OCI-LY3 (cell line): ENCODE measurements at regions not wholly inside any gene's neighbourhood (a gene's known extent, or its start where the extent isn't known, plus 50 kb on each side); places are given as distances from the start of the nearest gene placed in this dataset.

Experiments used
- H2AFZ ChIP-seq: fragments of 200-600, 300-600 bp; shearing (Covaris generic); 2 replicates; pipeline ENCODE4 v1.6.0; 2014; ENCODE audit warnings: antibody characterized with exemption, low read depth, low read length
- H3K27ac ChIP-seq: fragments of 200-600, 300-600 bp; sonication (generic); 2 replicates; pipeline ENCODE4 v1.5.1; 2014; ENCODE audit warnings: mild to moderate bottlenecking, low read length, moderate library complexity, mixed read lengths
- H3K27me3 ChIP-seq: fragments of 200-600, 300-600 bp; sonication (generic); 2 replicates; pipeline ENCODE4 v1.6.1; 2014; ENCODE audit warnings: low read depth, low read length, mixed read lengths
- H3K36me3 ChIP-seq: fragments of 200-600, 300-600 bp; sonication (generic); replicated peaks from 2 replicates; pipeline ENCODE3; 2014; ENCODE audit warnings: low read depth, low read length, mixed read lengths
- H3K4me1 ChIP-seq: fragments of 300-600, 200-600 bp; sonication (generic); 2 replicates; pipeline ENCODE4 v1.6.1; 2014; ENCODE audit warnings: low read length, mixed read lengths
- H3K4me2 ChIP-seq: fragments of 200-600, 300-600 bp; sonication (generic); 2 replicates; pipeline ENCODE4 v1.6.1; 2014; ENCODE audit warnings: low read length, mixed read lengths
- H3K4me3 ChIP-seq: fragments of 300-600, 200-600 bp; sonication (generic); 2 replicates; pipeline ENCODE4 v1.5.1; 2014; ENCODE audit warnings: antibody characterized with exemption, mild to moderate bottlenecking, low read length, moderate library complexity
- H3K79me2 ChIP-seq: fragments of 300-600, 200-600 bp; shearing (Covaris generic); 2 replicates; pipeline ENCODE4 v1.6.1; 2014; ENCODE audit warnings: mild to moderate bottlenecking, low read length, mixed read lengths
- H3K9ac ChIP-seq: fragments of 300-600, 200-600 bp; shearing (Covaris generic); 2 replicates; pipeline ENCODE4 v1.6.0; 2014; ENCODE audit warnings: mild to moderate bottlenecking, low read length, moderate library complexity
- H3K9me3 ChIP-seq: fragments of 200-600, 300-600 bp; shearing (Covaris generic); 2 replicates; pipeline ENCODE4 v1.6.1; 2014; ENCODE audit warnings: low read length, mixed read lengths; ENCODE audit not compliant: insufficient read depth
- H4K20me1 ChIP-seq: fragments of 200-600, 300-600 bp; sonication (generic); 2 replicates; pipeline ENCODE4 v1.6.1; 2016; ENCODE audit warnings: low read length, mixed read lengths; ENCODE audit not compliant: insufficient read depth
- EZH2phosphoT487 ChIP-seq: fragments of 200-600 bp; shearing (Covaris generic); IDR thresholded peaks from 2 replicates; pipeline ENCODE4 v1.6.1; 2018; ENCODE audit warnings: antibody characterized with exemption, mixed run types, low read depth
- TF ChIP-seq, protein P1 (sequence below): fragments of 200-600, 300-600 bp; sonication (generic); IDR thresholded peaks from 2 replicates; pipeline ENCODE4 v1.5.1; 2014; ENCODE audit warnings: antibody characterized with exemption, low read length, low read depth

DNA sequence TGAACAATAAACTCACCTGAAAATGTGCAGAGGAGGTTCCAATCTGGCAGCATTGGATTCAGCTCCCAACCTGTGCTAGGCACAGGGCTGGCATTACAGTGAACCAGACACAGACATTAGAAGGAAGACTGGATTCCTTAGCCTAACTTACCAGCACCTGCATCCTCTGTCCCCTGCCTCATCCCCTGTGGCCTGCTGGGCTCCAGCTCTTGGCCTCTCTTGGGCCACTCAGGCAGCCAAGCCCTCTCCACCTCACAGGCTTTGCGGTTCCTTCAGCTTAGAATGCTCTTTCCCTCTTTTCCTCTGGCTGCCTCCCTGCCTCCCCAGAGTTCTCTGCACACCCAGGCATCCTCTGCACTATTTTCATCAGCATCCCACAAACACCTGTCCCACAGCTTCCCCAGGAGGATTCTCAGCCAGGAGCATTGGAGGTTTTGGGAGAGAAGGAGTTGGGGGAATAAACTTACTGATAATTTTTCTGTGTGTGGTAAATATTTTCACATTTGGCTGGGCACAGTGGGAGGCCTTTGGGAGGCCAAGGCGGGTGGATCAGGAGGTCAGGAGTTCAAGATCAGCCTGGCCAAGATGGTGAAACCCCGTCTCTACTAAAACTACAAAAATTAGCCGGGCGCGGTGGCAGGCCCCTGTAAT lies 132.0 kb downstream of the INHBB start:
- no peaks in the 10 kb centered on the region for H3K79me2 ChIP-seq
- H3K4me3 ChIP-seq = no peak overlapping the region
- H3K9me3 ChIP-seq = no peaks in the 10 kb centered on the region
- TF ChIP-seq, protein P1, sequence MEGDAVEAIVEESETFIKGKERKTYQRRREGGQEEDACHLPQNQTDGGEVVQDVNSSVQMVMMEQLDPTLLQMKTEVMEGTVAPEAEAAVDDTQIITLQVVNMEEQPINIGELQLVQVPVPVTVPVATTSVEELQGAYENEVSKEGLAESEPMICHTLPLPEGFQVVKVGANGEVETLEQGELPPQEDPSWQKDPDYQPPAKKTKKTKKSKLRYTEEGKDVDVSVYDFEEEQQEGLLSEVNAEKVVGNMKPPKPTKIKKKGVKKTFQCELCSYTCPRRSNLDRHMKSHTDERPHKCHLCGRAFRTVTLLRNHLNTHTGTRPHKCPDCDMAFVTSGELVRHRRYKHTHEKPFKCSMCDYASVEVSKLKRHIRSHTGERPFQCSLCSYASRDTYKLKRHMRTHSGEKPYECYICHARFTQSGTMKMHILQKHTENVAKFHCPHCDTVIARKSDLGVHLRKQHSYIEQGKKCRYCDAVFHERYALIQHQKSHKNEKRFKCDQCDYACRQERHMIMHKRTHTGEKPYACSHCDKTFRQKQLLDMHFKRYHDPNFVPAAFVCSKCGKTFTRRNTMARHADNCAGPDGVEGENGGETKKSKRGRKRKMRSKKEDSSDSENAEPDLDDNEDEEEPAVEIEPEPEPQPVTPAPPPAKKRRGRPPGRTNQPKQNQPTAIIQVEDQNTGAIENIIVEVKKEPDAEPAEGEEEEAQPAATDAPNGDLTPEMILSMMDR = no peak
- TF ChIP-seq EZH2phosphoT487 = no peak
- no peak overlapping the region for H2AFZ ChIP-seq
- no peak overlapping the region for H3K4me2 ChIP-seq
- H3K9ac ChIP-seq = no peak overlapping the region
- no peak overlapping the region for H3K27ac ChIP-seq
- H3K27me3 ChIP-seq = no peaks in the 10 kb centered on the region
- no peaks in the 10 kb centered on the region for H3K36me3 ChIP-seq
- H3K4me1 ChIP-seq = no peaks in the 10 kb centered on the region
- no peaks in the 10 kb centered on the region for H4K20me1 ChIP-seq

DNA sequence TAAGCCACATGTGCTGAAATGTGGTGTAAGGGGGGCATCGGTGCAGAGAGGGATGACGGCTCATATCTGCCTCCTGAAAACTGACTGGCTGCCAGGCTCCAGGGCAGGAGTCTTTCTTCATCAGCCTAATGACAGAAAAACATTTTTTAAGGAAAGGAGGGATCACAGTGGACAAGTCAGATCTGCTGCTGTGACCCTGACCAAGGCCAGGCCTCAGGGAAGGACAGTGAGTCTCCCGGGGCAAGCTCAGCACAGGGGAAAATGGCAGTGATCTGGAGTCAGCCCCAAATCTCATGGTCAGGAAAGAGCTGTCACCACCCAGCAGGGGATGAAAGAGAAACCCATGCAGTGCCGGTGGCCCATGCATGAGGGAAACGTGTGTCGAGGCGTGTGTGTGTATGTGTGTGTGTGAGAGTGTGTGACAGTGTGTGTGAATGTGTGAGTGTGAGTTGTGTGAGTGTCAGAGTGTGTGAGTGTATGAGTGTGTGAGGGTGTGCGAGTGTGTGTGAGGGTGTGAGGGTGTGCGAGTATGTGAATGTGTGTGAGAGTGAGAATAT lies 134.5 kb downstream of the INHBB start:
- Histone ChIP-seq H3K36me3 (no peaks in the 10 kb centered on the region), H3K4me3 (no peak overlapping the region), H4K20me1 (no peaks in the 10 kb centered on the region), H3K4me2 (no peak overlapping the region), H3K27me3 (no peaks in the 10 kb centered on the region), H3K79me2 (no peaks in the 10 kb centered on the region), H2AFZ (no peak overlapping the region), H3K9me3 (no peaks in the 10 kb centered on the region), H3K9ac (no peak overlapping the region), H3K4me1 (no peaks in the 10 kb centered on the region), H3K27ac (no peak overlapping the region)
- no peak for TF ChIP-seq EZH2phosphoT487
- TF ChIP-seq, protein P1 = no peak

DNA sequence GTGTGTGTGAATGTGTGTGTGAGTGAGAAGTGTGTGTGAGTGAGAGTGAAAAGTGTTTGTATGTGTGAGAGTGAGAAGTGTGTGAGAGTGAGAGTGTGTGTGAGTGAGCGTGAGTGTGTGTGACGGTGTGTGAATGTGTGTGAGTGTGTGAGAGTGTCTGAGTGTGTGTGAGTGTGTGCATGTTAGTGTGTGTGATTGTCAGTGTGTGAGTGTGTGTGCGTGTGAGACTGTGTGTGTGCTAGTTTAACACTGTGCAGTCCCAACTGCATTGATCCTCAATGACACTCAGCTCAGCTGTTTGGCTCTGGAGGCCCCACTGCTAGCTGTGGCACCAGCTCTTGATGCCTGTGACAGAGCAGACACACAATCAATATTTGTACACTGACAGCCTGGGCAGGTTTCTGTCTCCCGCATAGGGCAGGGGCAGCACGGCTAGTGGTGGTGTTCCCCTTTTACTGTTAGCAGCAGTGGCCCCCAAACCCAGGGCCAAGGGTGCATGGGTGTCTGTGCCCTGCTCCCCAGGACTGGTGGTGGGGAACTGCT lies 135.0 kb downstream of the INHBB start:
- no peaks in the 10 kb centered on the region for H3K4me1 ChIP-seq
- H3K4me3 ChIP-seq = no peak overlapping the region
- no peak overlapping the region for H3K9ac ChIP-seq
- H3K79me2 ChIP-seq = no peaks in the 10 kb centered on the region
- H3K27me3 ChIP-seq = no peaks in the 10 kb centered on the region
- no peaks in the 10 kb centered on the region for H4K20me1 ChIP-seq
- no peaks in the 10 kb centered on the region for H3K9me3 ChIP-seq
- no peak for TF ChIP-seq EZH2phosphoT487
- TF ChIP-seq, protein P1 = no peak
- no peak overlapping the region for H3K27ac ChIP-seq
- no peak overlapping the region for H3K4me2 ChIP-seq
- no peak overlapping the region for H2AFZ ChIP-seq
- no peaks in the 10 kb centered on the region for H3K36me3 ChIP-seq

DNA sequence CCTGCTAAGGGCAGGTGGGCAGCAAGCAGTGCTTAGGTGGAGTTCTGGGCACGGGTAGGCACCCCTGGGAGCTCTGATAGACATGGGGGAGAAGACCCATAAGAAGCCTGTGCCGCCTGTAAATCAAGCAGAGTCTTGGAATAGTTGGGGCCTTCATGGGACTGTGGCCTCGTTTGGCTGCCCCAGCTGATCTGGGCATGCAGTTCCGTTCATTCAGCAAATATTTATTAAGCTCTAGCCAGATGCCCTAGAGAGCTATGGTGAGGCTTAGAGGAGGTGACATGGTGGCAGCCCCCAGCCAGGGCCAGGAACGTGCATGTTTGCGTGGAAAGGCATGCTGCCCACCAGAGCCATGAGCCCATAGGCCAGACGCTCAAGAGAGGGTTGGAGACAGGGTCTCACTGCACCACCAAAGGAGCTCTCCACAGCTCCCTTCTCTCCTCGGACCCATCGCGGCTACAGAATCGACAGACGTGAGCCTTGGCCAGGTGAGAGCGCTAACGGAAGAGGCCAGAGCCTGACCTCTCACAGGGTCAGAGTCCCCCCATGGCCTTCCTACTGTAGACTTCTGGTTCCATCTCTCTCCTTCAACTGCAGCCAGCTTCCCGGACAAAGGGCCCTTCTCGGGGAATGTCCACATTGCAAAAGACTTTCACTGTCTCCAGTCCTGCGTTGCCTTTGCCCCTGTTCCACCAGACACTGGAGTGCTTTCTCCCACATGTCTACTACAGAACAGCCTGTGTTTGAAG lies 135.7 kb downstream of the INHBB start:
- H3K27me3 ChIP-seq = no peaks in the 10 kb centered on the region

More for the DNA sequence above, 135.7 kb downstream of the INHBB start:
- TF ChIP-seq, protein P1 = no peak
- Histone ChIP-seq H3K4me3 (no peak overlapping the region), H3K36me3 (no peaks in the 10 kb centered on the region), H3K9me3 (no peaks in the 10 kb centered on the region), H3K27ac (no peak overlapping the region), H2AFZ (no peak overlapping the region), H3K4me2 (no peak overlapping the region), H4K20me1 (no peaks in the 10 kb centered on the region), H3K79me2 (no peaks in the 10 kb centered on the region), H3K9ac (no peak overlapping the region), H3K4me1 (no peaks in the 10 kb centered on the region)
